Thyroid gland (tissue), 4 donors: ENCODE measurements at regions not wholly inside any gene's neighbourhood (a gene's known extent, or its start where the extent isn't known, plus 50 kb on each side); places are given as distances from the start of the nearest gene placed in this dataset.

ENCODE experiments used
- DNase-seq, 2 donors: peaks; one replicate each; pipeline ENCODE4 v3.0.0-alpha.2; 2019
- H3K27ac ChIP-seq, 3 donors: fragments of 200-600 bp; sonication (generic); 1 replicate in 2 of 3; 2 replicates in 1 of 3; pipeline ENCODE4 v1.5.1; 2016 to 2019; ENCODE audit warnings: mild to moderate bottlenecking in 1 of 3, moderate library complexity in 1 of 3
- H3K27me3 ChIP-seq: fragments of 200-600 bp; sonication (generic); one replicate; pipeline ENCODE4 v1.5.1; 2019
- H3K36me3 ChIP-seq, 2 donors: fragments of 200-600 bp; sonication (generic); one replicate each; pipeline ENCODE4 v1.5.1; 2016 to 2019
- H3K4me1 ChIP-seq, 2 donors: fragments of 200-600 bp; sonication (generic); one replicate each; pipeline ENCODE4 v1.5.1; 2017 to 2019
- H3K4me3 ChIP-seq, 3 donors: fragments of 200-600 bp; sonication (generic); replicated peaks in 1 of 3; 1 replicate in 2 of 3; 2 replicates in 1 of 3; pipeline ENCODE4 v1.5.1; 2016; ENCODE audit warnings: mild to moderate bottlenecking in 1 of 3
- H3K9me3 ChIP-seq: fragments of 200-600 bp; sonication (generic); one replicate; pipeline ENCODE4 v1.5.1; 2017
- CTCF ChIP-seq, 6 experiments: fragments of 200-600 bp in 3 of 6; fragments of 450-650 bp in 3 of 6; sonication (generic) in 3 of 6; IDR thresholded peaks; one replicate each; pipeline ENCODE4 v1.5.1; 2016 to 2019; ENCODE audit warnings: antibody characterized with exemption in 6 of 6, mild to moderate bottlenecking in 2 of 6, inconsistent platforms in 1 of 6, moderate library complexity in 1 of 6
- POLR2A ChIP-seq, 2 donors: fragments of 450-650 bp; IDR thresholded peaks; one replicate each; pipeline ENCODE4 v1.6.1; 2017; ENCODE audit warnings: antibody characterized with exemption in 2 of 2, mild to moderate bottlenecking in 2 of 2, moderate library complexity in 1 of 2
- WGBS, 2 donors: methylation state at CpG; one replicate each; pipeline ENCODE4 v1.1.5; 2017; 5-methylcytosine and 5-hydroxymethylcytosine counted together
- intact Hi-C: fragments of 100-400 bp; cut with DNase I; formaldehyde crosslinking; loops from one replicate; pipeline ENCODE4 v1.15.1; 2023

GRCh38 chr18:26685438-26686157, 137.2 kb upstream of the KCTD1 start:
- WGBS, 2 donors, result 63 to 70% methylated on average over 5 of the region's 5 CpGs
- Histone ChIP-seq H3K27ac (no peak overlapping the region), H3K4me1 (peaks cover 3 to 4% of the 10 kb centered on the region in 2 donors), H3K36me3 (no peaks in the 10 kb centered on the region), H3K9me3 (no peaks in the 10 kb centered on the region), H3K27me3 (no peaks in the 10 kb centered on the region), H3K4me3 (no peak overlapping the region)
- intact Hi-C loops, result no loop called here
- no peak for DNase-seq
- TF ChIP-seq CTCF (IDR thresholded peaks at IDR 0.05), result no peak
- no peak for TF ChIP-seq POLR2A (IDR thresholded peaks at IDR 0.05)

- no peaks in the 10 kb centered on the region for H3K27me3 ChIP-seq
- no peaks in the 10 kb centered on the region for H3K9me3 ChIP-seq
- peaks cover 4 to 10% of the 10 kb centered on the region in 2 donors for H3K4me1 ChIP-seq
- no peak for TF ChIP-seq CTCF (IDR thresholded peaks at IDR 0.05)
- no peak for TF ChIP-seq POLR2A (IDR thresholded peaks at IDR 0.05)
- DNase-seq, result no peak
- H3K27ac ChIP-seq, result no peak overlapping the region
- WGBS, 2 donors, result 92 to 94% methylated on average over 1 of the region's 1 CpG
- H3K4me3 ChIP-seq, result no peak overlapping the region
- no peaks in the 10 kb centered on the region for H3K36me3 ChIP-seq
- intact Hi-C loops, result no loop called here
Observed at GRCh38 chr18:26677957-26678356, 129.6 kb upstream of the KCTD1 start.

GRCh38 chr18:26667046-26667445, 118.7 kb upstream of the KCTD1 start:
- Histone ChIP-seq H3K4me1 (no peaks in the 10 kb centered on the region), H3K4me3 (no peak overlapping the region), H3K36me3 (no peaks in the 10 kb centered on the region), H3K27ac (no peak overlapping the region), H3K9me3 (no peaks in the 10 kb centered on the region), H3K27me3 (no peaks in the 10 kb centered on the region)
- TF ChIP-seq CTCF (IDR thresholded peaks at IDR 0.05) (no peak), POLR2A (IDR thresholded peaks at IDR 0.05) (no peak)
- intact Hi-C loops, result no loop called here
- no peak for DNase-seq
- WGBS, 2 donors, result 86 to 87% methylated on average over 2 of the region's 2 CpGs

GRCh38 chr18:26662996-26663395, 114.6 kb upstream of the KCTD1 start:
- H3K4me3 ChIP-seq, result no peak overlapping the region
- intact Hi-C loops, result no loop called here
- no peak for TF ChIP-seq CTCF (IDR thresholded peaks at IDR 0.05)
- TF ChIP-seq POLR2A (IDR thresholded peaks at IDR 0.05), result no peak
- H3K27me3 ChIP-seq, result no peaks in the 10 kb centered on the region
- peaks cover 0 to 6% of the 10 kb centered on the region in 2 donors for H3K4me1 ChIP-seq
- peak; percentile 63 to 68 for DNase-seq
- no peaks in the 10 kb centered on the region for H3K36me3 ChIP-seq
- no peaks in the 10 kb centered on the region for H3K9me3 ChIP-seq
- H3K27ac ChIP-seq, result peak overlapping the region in 1 of 3 donors; percentile 2
- WGBS, 2 donors, result 48 to 54% methylated on average over 5 of the region's 5 CpGs
